HepG2 (cell line): ENCODE measurements at regions not wholly inside any gene's neighbourhood (a gene's known extent, or its start where the extent isn't known, plus 50 kb on each side); places are given as distances from the start of the nearest gene placed in this dataset.
A peak's percentile ranks its signal among the peaks of the same experiment; 100 is the strongest.

Experiments used
- ATAC-seq: fragments of 200-7000 bp; cut with Tn5 transposase; 3 replicates; pipeline ENCODE4 v1.9.1; 2020; ENCODE audit warnings: mild to moderate bottlenecking, moderate library complexity
- BruUV-seq: library from RNA; stranded (reverse); fragments of 400-500 nt; replicated peaks from 2 replicates; lab custom pipeline; 2021; lab: Mats Ljungman, UMichigan
- CTCF ChIA-PET: fragments of 300-600 bp; formaldehyde crosslinking; extraction: SDS; loops from one replicate; lab custom pipeline; 2021; ENCODE audit warnings: low total read pairs, inconsistent platforms, low intra/inter-chr PET ratio; lab: Yijun Ruan, JAX
- POLR2A ChIA-PET: fragments of 350-600 bp; sonication (Branson Sonifier 250); formaldehyde crosslinking; loops from one replicate; lab custom pipeline; 2020; ENCODE audit warnings: antibody characterized with exemption, inconsistent platforms; lab: Yijun Ruan, JAX
- DNase-seq: peaks from one replicate; pipeline ENCODE4 v3.0.0-alpha.2; 2015; ENCODE audit warnings: low spot score
- FAIRE-seq: peaks from 3 replicates; lab custom pipeline; 2011; peaks lifted over from hg19 to GRCh38; lab: Jason Lieb, UNC
- H2AFZ ChIP-seq: one replicate; pipeline ENCODE4 v1.6.1; 2011; ENCODE audit warnings: low read length, inconsistent platforms
- H3K27ac ChIP-seq: fragments of 300-600 bp; 3 replicates; pipeline ENCODE4 v1.8.0; 2011; ENCODE audit warnings: mixed run types, mild to moderate bottlenecking, mixed read lengths, low read length, inconsistent platforms; ENCODE audit not compliant: insufficient read depth; ENCODE audit errors: extremely low read length
- H3K27me3 ChIP-seq, 2 experiments: fragments of 200-600 bp in 1 of 2; 2 replicates in 1 of 2; 3 replicates in 1 of 2; pipeline versions ENCODE4 v1.6.0 to v1.8.0; 2011; ENCODE audit warnings: low read length in 2 of 2, mild to moderate bottlenecking in 2 of 2, moderate library complexity in 2 of 2, inconsistent platforms in 1 of 2; ENCODE audit not compliant: insufficient read depth in 2 of 2, control insufficient read depth in 1 of 2
- H3K36me3 ChIP-seq, 2 experiments: fragments of 200-600 bp in 1 of 2; replicated peaks in 1 of 2; 2 replicates in 1 of 2; 3 replicates in 1 of 2; pipeline versions ENCODE4 v1.5.1 to v1.8.0; 2011; ENCODE audit warnings: low read length in 2 of 2, inconsistent platforms in 1 of 2; ENCODE audit not compliant: insufficient read depth in 2 of 2, control insufficient read depth in 1 of 2
- H3K4me1 ChIP-seq: 2 replicates; pipeline ENCODE4 v1.5.1; 2012; ENCODE audit warnings: low read length, inconsistent platforms; ENCODE audit not compliant: insufficient read depth
- H3K4me2 ChIP-seq: 2 replicates; pipeline ENCODE4 v1.6.0; 2011; ENCODE audit warnings: low read depth, low read length, inconsistent platforms
- H3K4me3 ChIP-seq, 3 experiments: fragments of 200-600 bp in 1 of 3; sonication (generic), shearing (Covaris generic) in 1 of 3; replicated peaks in 1 of 3; 2 replicates each; pipeline ENCODE4 v1.5.1; 2011 to 2016; ENCODE audit warnings: low read length in 3 of 3, inconsistent platforms in 2 of 3, low read depth in 2 of 3, mild to moderate bottlenecking in 2 of 3, control low read depth in 1 of 3, mixed read lengths in 1 of 3; ENCODE audit not compliant: insufficient read depth in 1 of 3
- H3K79me2 ChIP-seq: one replicate; pipeline ENCODE4 v1.6.1; 2011; ENCODE audit warnings: low read length, inconsistent platforms; ENCODE audit not compliant: insufficient read depth
- H3K9ac ChIP-seq: 2 replicates; pipeline ENCODE4 v1.6.0; 2011; ENCODE audit warnings: mild to moderate bottlenecking, low read depth, low read length, inconsistent platforms; ENCODE audit not compliant: insufficient read depth
- H3K9me3 ChIP-seq: 2 replicates; pipeline ENCODE4 v1.5.1; 2012; ENCODE audit warnings: mild to moderate bottlenecking, low read length
- H4K20me1 ChIP-seq: 2 replicates; pipeline ENCODE4 v1.6.0; 2011; ENCODE audit warnings: inconsistent platforms, mild to moderate bottlenecking, low read length, moderate library complexity; ENCODE audit not compliant: insufficient read depth
- ATF3 ChIP-seq: sonication (generic); formaldehyde crosslinking; IDR thresholded peaks from 2 replicates; pipeline ENCODE4 v1.4.0; 2020; ENCODE audit warnings: missing genetic modification reagents
- CBFB ChIP-seq: sonication (generic); formaldehyde crosslinking; IDR thresholded peaks from 2 replicates; pipeline ENCODE4 v1.4.0; 2020; ENCODE audit warnings: missing genetic modification reagents
- CREM ChIP-seq, 2 experiments: sonication (generic) in 1 of 2; formaldehyde crosslinking in 1 of 2; IDR thresholded peaks; 2 replicates each; pipeline versions ENCODE4 v1.4.0 to v1.6.1; 2016 to 2020; ENCODE audit warnings: antibody characterized with exemption in 1 of 2, mild to moderate bottlenecking in 1 of 2, missing genetic modification reagents in 1 of 2
- DR1 ChIP-seq: sonication (generic); formaldehyde crosslinking; IDR thresholded peaks from 2 replicates; pipeline ENCODE4 v1.8.0; 2021; ENCODE audit warnings: mild to moderate bottlenecking, missing genetic modification reagents, inconsistent platforms
- FLYWCH1 ChIP-seq: sonication (generic); formaldehyde crosslinking; IDR thresholded peaks from 2 replicates; pipeline ENCODE4 v1.8.1; 2023; ENCODE audit warnings: mild to moderate bottlenecking, missing genetic modification reagents
- FOSL2 ChIP-seq: sonication (generic); formaldehyde crosslinking; IDR thresholded peaks from 2 replicates; pipeline ENCODE4 v1.4.0; 2020; ENCODE audit warnings: missing genetic modification reagents
- IRF2 ChIP-seq: IDR thresholded peaks from 2 replicates; pipeline ENCODE4 v1.6.1; 2018; ENCODE audit warnings: missing genetic modification reagents, missing compliant biosample characterization
- KMT2B ChIP-seq: IDR thresholded peaks from 2 replicates; pipeline ENCODE4 v1.6.1; 2016; ENCODE audit warnings: missing genetic modification reagents, missing compliant biosample characterization
- MED1 ChIP-seq: sonication (generic); formaldehyde crosslinking; IDR thresholded peaks from 2 replicates; pipeline ENCODE4 v1.4.0; 2020; ENCODE audit warnings: missing genetic modification reagents
- RFXAP ChIP-seq: sonication (generic); formaldehyde crosslinking; IDR thresholded peaks from 2 replicates; pipeline ENCODE4 v1.4.0; 2020; ENCODE audit warnings: missing genetic modification reagents, borderline replicate concordance
- ZFYVE20 ChIP-seq: sonication (generic); formaldehyde crosslinking; IDR thresholded peaks from 2 replicates; pipeline ENCODE4 v1.8.0; 2023; ENCODE audit warnings: low read depth, mild to moderate bottlenecking, moderate library complexity, missing genetic modification reagents, borderline replicate concordance
- ZGPAT ChIP-seq: IDR thresholded peaks from 2 replicates; pipeline ENCODE4 v1.6.1; 2016; ENCODE audit warnings: mild to moderate bottlenecking
- ZNF12 ChIP-seq: sonication (generic); formaldehyde crosslinking; IDR thresholded peaks from 2 replicates; pipeline ENCODE4 v1.5.0; 2020; ENCODE audit warnings: missing genetic modification reagents
- ZNF276 ChIP-seq: sonication (generic); formaldehyde crosslinking; IDR thresholded peaks from 2 replicates; pipeline ENCODE4 v1.4.0; 2020; ENCODE audit warnings: mild to moderate bottlenecking, low read depth, missing genetic modification reagents
- ZNF317 ChIP-seq: sonication (generic); formaldehyde crosslinking; IDR thresholded peaks from 2 replicates; pipeline ENCODE4 v1.5.0; 2020; ENCODE audit warnings: mild to moderate bottlenecking, missing genetic modification reagents
- ZNF430 ChIP-seq: sonication (generic); formaldehyde crosslinking; IDR thresholded peaks from 2 replicates; pipeline ENCODE4 v1.9.0; 2021; ENCODE audit warnings: mild to moderate bottlenecking, missing genetic modification reagents
- ZNF660 ChIP-seq: sonication (generic); formaldehyde crosslinking; IDR thresholded peaks from 2 replicates; pipeline ENCODE4 v1.5.1; 2020; ENCODE audit warnings: mild to moderate bottlenecking, low read depth, missing genetic modification reagents, borderline replicate concordance
- ZNF720 ChIP-seq: sonication (generic); formaldehyde crosslinking; IDR thresholded peaks from 2 replicates; pipeline ENCODE4 v1.4.0; 2020; ENCODE audit warnings: missing genetic modification reagents
- WGBS: methylation state at CpG from one replicate; pipeline ENCODE4 v1.1.6; 2017; ENCODE audit warnings: low lambda C conversion rate; 5-methylcytosine and 5-hydroxymethylcytosine counted together
- in situ Hi-C: cut with HindIII; loops from 2 replicates; pipeline ENCODE4 v1.10.0; 2017; ENCODE audit warnings: low pct_unique_long_range_greater_than_20kb; ENCODE audit not compliant: extremely low pct_ligation_motif_present
- intact Hi-C: fragments of 100-400 bp; cut with micrococcal nuclease; formaldehyde crosslinking; loops from one replicate; pipeline ENCODE4 v1.10.0; 2022; ENCODE audit not compliant: unreplicated experiment

GRCh38 chr12:82034769-82035168, 275.6 kb upstream of the PPFIA2 start:
- ATAC-seq (no peak), FAIRE-seq (no peak), DNase-seq (no peak)
- Histone ChIP-seq H3K27me3 (no peaks in the 10 kb centered on the region), H3K9me3 (peaks cover 46% of the 10 kb centered on the region), H3K4me1 (no peaks in the 10 kb centered on the region), H3K79me2 (no peaks in the 10 kb centered on the region), H2AFZ (no peak overlapping the region), H4K20me1 (no peaks in the 10 kb centered on the region), H3K27ac (no peak overlapping the region), H3K36me3 (no peaks in the 10 kb centered on the region), H3K4me3 (no peak overlapping the region), H3K9ac (no peak overlapping the region), H3K4me2 (no peak overlapping the region)
- in situ Hi-C loops (no loop called here), intact Hi-C loops (no loop called here)
- BruUV-seq, result no TSS peak
- POLR2A ChIA-PET, result no interaction called here
- TF ChIP-seq ZNF720 (CRISPR knock-in tag) (no peak), IRF2 (CRISPR knock-in tag) (no peak), FLYWCH1 (no peak), ZNF317 (peak; percentile 96), MED1 (no peak), CREM (IDR thresholded peaks at IDR 0.05) (no peak), CREM (CRISPR knock-in tag; IDR thresholded peaks at IDR 0.05) (no peak), ZNF660 (no peak)
- CTCF ChIA-PET, result no interaction called here

GRCh38 chr12:82029936-82030335, 270.8 kb upstream of the PPFIA2 start:
- Histone ChIP-seq H3K36me3 (no peaks in the 10 kb centered on the region), H3K27me3 (no peaks in the 10 kb centered on the region), H3K4me2 (no peak overlapping the region), H3K27ac (no peak overlapping the region), H3K4me3 (no peak overlapping the region), H3K9ac (no peak overlapping the region), H3K9me3 (peaks cover 16% of the 10 kb centered on the region), H3K4me1 (no peaks in the 10 kb centered on the region), H2AFZ (no peak overlapping the region), H3K79me2 (no peaks in the 10 kb centered on the region), H4K20me1 (no peaks in the 10 kb centered on the region)
- ATAC-seq (no peak), FAIRE-seq (no peak), DNase-seq (no peak)
- BruUV-seq, result no TSS peak
- POLR2A ChIA-PET, result no interaction called here
- CTCF ChIA-PET, result no interaction called here
- in situ Hi-C loops (no loop called here), intact Hi-C loops (no loop called here)
- 0% methylated on average over 1 of the region's 1 CpG for WGBS
- TF ChIP-seq ZFYVE20 (CRISPR knock-in tag) (no peak), RFXAP (no peak), ZNF276 (no peak), KMT2B (CRISPR knock-in tag) (no peak), DR1 (no peak), ZNF430 (CRISPR knock-in tag) (no peak), ZGPAT (CRISPR knock-in tag) (no peak), ZNF12 (no peak), ATF3 (CRISPR knock-in tag) (no peak), FOSL2 (CRISPR knock-in tag) (no peak), CBFB (CRISPR knock-in tag) (no peak)
